Heart left ventricle (tissue), 16 donors: ENCODE measurements at regions not wholly inside any gene's neighbourhood (a gene's known extent, or its start where the extent isn't known, plus 50 kb on each side); places are given as distances from the start of the nearest gene placed in this dataset.

ENCODE experiments used
- ATAC-seq, 4 donors: fragments of 200-7000 bp; cut with Tn5 transposase; one replicate each; pipeline ENCODE4 v1.9.1; 2020 to 2022; ENCODE audit warnings: moderate library complexity in 4 of 4, mild to moderate bottlenecking in 3 of 4, moderate number of reproducible peaks in 1 of 4
- DNase-seq, 5 donors: peaks; one replicate each; pipeline ENCODE4 v3.0.0-alpha.2; 2020
- H3K27ac ChIP-seq, 12 donors: fragments of 200-600 bp; sonication (generic) in 4 of 12; one replicate each; pipeline versions ENCODE4 v1.5.0 to v1.8.0; 2016 to 2022; ENCODE audit warnings: mild to moderate bottlenecking in 2 of 12
- H3K27me3 ChIP-seq, 9 donors: fragments of 200-600 bp; sonication (generic) in 2 of 9; one replicate each; pipeline versions ENCODE4 v1.5.1 to v1.8.0; 2016 to 2022; ENCODE audit warnings: mild to moderate bottlenecking in 3 of 9
- H3K36me3 ChIP-seq, 9 donors: fragments of 200-600 bp; sonication (generic) in 2 of 9; one replicate each; pipeline versions ENCODE4 v1.5.0 to v1.8.0; 2018 to 2022; ENCODE audit warnings: mild to moderate bottlenecking in 2 of 9
- H3K4me1 ChIP-seq, 12 donors: fragments of 200-600 bp; sonication (generic) in 4 of 12; one replicate each; pipeline versions ENCODE4 v1.5.0 to v1.8.0; 2016 to 2022; ENCODE audit warnings: mild to moderate bottlenecking in 3 of 12
- H3K4me3 ChIP-seq, 12 donors: fragments of 200-600 bp; sonication (generic) in 4 of 12; one replicate each; pipeline versions ENCODE4 v1.5.0 to v1.8.0; 2017 to 2022; ENCODE audit warnings: mild to moderate bottlenecking in 9 of 12, moderate library complexity in 4 of 12
- H3K9me3 ChIP-seq, 12 donors: fragments of 200-600 bp; sonication (generic) in 4 of 12; one replicate each; pipeline versions ENCODE4 v1.5.0 to v1.8.0; 2016 to 2022; ENCODE audit warnings: mild to moderate bottlenecking in 1 of 12
- POLR2A ChIP-seq, 2 donors: fragments of 450-650 bp; IDR thresholded peaks; one replicate each; pipeline ENCODE4 v1.6.1; 2017; ENCODE audit warnings: antibody characterized with exemption in 2 of 2, mild to moderate bottlenecking in 2 of 2, moderate library complexity in 2 of 2
- WGBS, 4 donors: extraction: QIAGEN DNeasy Blood & Tissue Kit in 2 of 4; methylation state at CpG; one replicate each; pipeline versions ENCODE4 v1.1.5 to v1.1.7; 2013 to 2018; 5-methylcytosine and 5-hydroxymethylcytosine counted together
- intact Hi-C, 10 donors: fragments of 100-400 bp; cut with DNase I; formaldehyde crosslinking; loops; one replicate each; pipeline versions ENCODE4 v1.11.1 to v1.14.2; 2022
- TF ChIP-seq, protein P1 (sequence below), 12 donors: fragments of 200-600 bp; sonication (generic) in 4 of 12; IDR thresholded peaks; one replicate each; pipeline versions ENCODE4 v1.5.0 to v1.8.0; 2018 to 2022; ENCODE audit warnings: antibody characterized with exemption in 12 of 12, mild to moderate bottlenecking in 5 of 12
- donor health status: ischemic (EF 13 %, LVEDD 7.1; RV severe dilation, severe dysfunction).
- donor health status: healthy with polysubstance abuse.
- donor health status: DM: no; HTN: yes; CAD: no.
- donor health status: DM: no; HTN: no; CAD: no.
- donor health status: ischemic (EF 25% LVEDD 6.9; RV normal size, moderate dysfunction).
- donor health status: ischemic (EF 25% LVEDD 5.7; RV mildly dilated, moderate dysfunction).
- donor health status: healthy.
- donor health status: DM: yes; HTN: yes; CAD: no.
- donor health status: ischemic (EF 35%, LVEDD 5.7; RV mildly dilated, moderate dysfunction).
- donor health status: nonischemic (EF 11% LVEDD 7.7; RV severe dilation, severe dysfunction).
- donor health status: DM: yes; HTN: yes; CAD: no.
- donor health status: PGD.
- donor health status: ischemic (EF 29% LVEDD 5.4; RV normal size, mild dysfunction).
- donor health status: nonischemic (EF 23%, LVEDD 6.1; RV moderate dilation, normal function).

DNA sequence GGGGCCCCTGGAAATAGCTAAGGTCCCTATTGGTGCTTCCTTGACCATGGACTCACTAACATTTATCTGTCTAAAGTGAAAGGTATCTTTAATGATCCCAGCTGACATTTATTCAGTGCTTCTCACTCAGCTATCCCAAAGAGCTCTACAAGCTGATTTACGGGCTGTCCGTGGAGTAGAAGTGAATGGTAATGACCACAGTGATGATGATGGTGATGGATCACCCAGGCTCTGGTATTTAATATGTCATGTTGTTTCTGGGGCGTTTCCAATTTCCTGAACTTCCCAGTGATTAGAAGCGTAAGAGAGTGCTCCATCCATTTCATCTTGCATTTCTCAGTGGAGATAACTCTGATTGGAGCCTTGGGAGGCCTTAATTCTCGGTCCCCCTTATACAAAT lies 304.3 kb downstream of the HRH4 start:
- intact Hi-C loops = no loop called here
- H3K9me3 ChIP-seq = peaks cover 0 to 20% (median 4%) of the 10 kb centered on the region in 12 donors
- ATAC-seq = no peak
- no peaks in the 10 kb centered on the region for H3K27me3 ChIP-seq
- H3K36me3 ChIP-seq = no peaks in the 10 kb centered on the region
- no peak for DNase-seq
- 83 to 87% (median 86%) methylated on average over 5 of the region's 5 CpGs for WGBS, 4 donors
- H3K27ac ChIP-seq = peak overlapping the region in 6 of 12 donors; percentile 44 to 71 (median 54)
- H3K4me3 ChIP-seq = no peak overlapping the region
- H3K4me1 ChIP-seq = peaks cover 0 to 29% (median 14%) of the 10 kb centered on the region in 12 donors
- TF ChIP-seq, protein P1, sequence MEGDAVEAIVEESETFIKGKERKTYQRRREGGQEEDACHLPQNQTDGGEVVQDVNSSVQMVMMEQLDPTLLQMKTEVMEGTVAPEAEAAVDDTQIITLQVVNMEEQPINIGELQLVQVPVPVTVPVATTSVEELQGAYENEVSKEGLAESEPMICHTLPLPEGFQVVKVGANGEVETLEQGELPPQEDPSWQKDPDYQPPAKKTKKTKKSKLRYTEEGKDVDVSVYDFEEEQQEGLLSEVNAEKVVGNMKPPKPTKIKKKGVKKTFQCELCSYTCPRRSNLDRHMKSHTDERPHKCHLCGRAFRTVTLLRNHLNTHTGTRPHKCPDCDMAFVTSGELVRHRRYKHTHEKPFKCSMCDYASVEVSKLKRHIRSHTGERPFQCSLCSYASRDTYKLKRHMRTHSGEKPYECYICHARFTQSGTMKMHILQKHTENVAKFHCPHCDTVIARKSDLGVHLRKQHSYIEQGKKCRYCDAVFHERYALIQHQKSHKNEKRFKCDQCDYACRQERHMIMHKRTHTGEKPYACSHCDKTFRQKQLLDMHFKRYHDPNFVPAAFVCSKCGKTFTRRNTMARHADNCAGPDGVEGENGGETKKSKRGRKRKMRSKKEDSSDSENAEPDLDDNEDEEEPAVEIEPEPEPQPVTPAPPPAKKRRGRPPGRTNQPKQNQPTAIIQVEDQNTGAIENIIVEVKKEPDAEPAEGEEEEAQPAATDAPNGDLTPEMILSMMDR (IDR thresholded peaks at IDR 0.05) = no peak
- TF ChIP-seq POLR2A (IDR thresholded peaks at IDR 0.05) = no peak

DNA sequence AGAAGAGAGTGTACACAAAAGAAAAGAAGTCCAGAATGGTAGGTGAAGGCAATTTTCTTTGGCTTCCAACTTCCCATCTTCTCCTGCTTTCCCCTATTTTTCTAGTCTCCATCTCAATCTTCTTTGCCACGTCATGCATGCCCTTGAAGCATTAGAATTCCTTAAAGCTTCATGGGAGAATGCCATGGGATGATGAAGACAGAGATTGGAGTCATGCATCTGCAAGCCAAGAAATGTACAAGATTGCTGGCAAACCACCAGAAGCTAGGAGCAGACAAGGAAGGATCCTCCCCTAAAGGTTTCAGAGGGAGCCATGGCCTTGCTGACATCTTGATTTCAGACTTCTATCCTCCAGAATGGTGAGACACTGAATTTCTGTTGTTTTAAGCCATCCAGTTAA lies 305.9 kb downstream of the HRH4 start:
- Histone ChIP-seq H3K27me3 (no peaks in the 10 kb centered on the region), H3K9me3 (peaks cover 0 to 11% (median 3%) of the 10 kb centered on the region in 12 donors), H3K27ac (no peak overlapping the region), H3K4me1 (peaks cover 0 to 29% (median 14%) of the 10 kb centered on the region in 12 donors), H3K36me3 (no peaks in the 10 kb centered on the region), H3K4me3 (no peak overlapping the region)
- intact Hi-C loops = no loop called here
- DNase-seq = no peak
- ATAC-seq = no peak
- TF ChIP-seq, protein P1 (IDR thresholded peaks at IDR 0.05) = no peak
- no peak for TF ChIP-seq POLR2A (IDR thresholded peaks at IDR 0.05)
- WGBS, 4 donors = 84 to 95% (median 90%) methylated on average over 1 of the region's 1 CpG

DNA sequence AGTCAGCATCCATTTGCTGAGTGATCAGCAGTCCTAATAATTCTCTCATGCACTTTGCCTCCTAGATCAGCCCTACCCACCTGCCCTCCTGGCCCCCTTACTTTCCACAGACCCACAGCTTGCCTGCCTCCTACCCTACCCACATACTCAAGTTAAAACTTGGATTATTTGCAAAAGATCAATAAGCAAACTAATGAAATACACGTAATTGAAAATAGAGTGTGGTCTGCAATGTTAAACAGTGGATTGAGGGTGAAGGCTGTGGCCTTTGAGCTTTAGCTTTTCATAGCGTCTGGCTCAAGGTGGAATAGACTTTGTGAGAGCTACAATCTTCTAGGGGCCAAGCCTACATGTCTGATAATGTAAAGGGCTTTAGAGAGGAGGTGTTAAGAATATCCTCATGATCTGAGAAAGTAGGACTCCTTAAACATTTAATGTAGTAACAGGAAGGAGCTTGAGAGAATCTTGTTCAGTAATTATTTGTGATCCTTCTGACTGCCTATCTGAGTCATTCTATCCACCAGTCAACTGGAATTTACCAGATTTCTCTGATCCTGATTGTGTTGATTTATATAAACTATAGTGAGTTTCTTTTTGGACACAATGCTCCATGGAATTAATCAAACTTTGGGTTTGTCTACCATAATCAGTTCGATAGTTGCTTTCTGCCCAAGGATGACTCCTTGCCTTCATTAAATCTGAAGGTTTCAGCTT lies 310.0 kb downstream of the HRH4 start:
- no peaks in the 10 kb centered on the region for H3K4me1 ChIP-seq
- H3K27ac ChIP-seq = no peak overlapping the region
- no peak for TF ChIP-seq POLR2A (IDR thresholded peaks at IDR 0.05)
- TF ChIP-seq, protein P1 (IDR thresholded peaks at IDR 0.05) = no peak
- H3K9me3 ChIP-seq = no peaks in the 10 kb centered on the region
- 90 to 97% (median 94%) methylated on average over 3 of the region's 3 CpGs for WGBS, 4 donors
- no peak for DNase-seq
- intact Hi-C loops = no loop called here
- no peaks in the 10 kb centered on the region for H3K36me3 ChIP-seq
- H3K4me3 ChIP-seq = no peak overlapping the region
- ATAC-seq = no peak
- no peaks in the 10 kb centered on the region for H3K27me3 ChIP-seq

DNA sequence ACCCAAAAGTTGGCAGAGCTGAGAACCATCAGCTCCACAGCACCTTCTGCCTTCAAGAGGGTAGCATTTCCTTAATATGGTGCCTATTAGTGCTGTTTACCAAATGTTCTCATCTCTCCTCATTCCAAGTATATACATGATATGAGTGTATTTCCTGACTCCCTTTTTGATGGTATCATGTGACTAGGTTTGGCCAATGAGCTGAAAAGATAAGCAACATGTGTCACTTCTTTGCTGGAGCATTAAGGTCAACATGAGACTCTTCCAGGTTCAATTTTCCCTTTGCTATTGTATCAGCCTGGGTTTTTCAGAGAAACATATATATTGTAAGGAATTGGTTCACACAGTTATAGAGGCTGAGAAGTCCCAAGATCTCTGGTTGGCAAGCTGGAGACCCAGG lies 310.9 kb downstream of the HRH4 start:
- Histone ChIP-seq H3K4me3 (no peak overlapping the region), H3K27me3 (no peaks in the 10 kb centered on the region), H3K9me3 (no peaks in the 10 kb centered on the region), H3K27ac (no peak overlapping the region), H3K4me1 (no peaks in the 10 kb centered on the region), H3K36me3 (no peaks in the 10 kb centered on the region)
- no peak for TF ChIP-seq POLR2A (IDR thresholded peaks at IDR 0.05)
- TF ChIP-seq, protein P1 (IDR thresholded peaks at IDR 0.05) = no peak
- intact Hi-C loops = no loop called here
- DNase-seq (no peak), ATAC-seq (no peak)
